Trophoblast cell (in vitro differentiated cells and primary cell): ENCODE measurements at regions not wholly inside any gene's neighbourhood (a gene's known extent, or its start where the extent isn't known, plus 50 kb on each side); places are given as distances from the start of the nearest gene placed in this dataset.

Experiments
- DNase-seq, 2 donors: peaks; one replicate each; pipeline ENCODE4 v3.0.0-alpha.2; 2016
- H2AFZ ChIP-seq: 2 replicates; pipeline ENCODE4 v1.6.1; 2013; ENCODE audit warnings: low read length, moderate library complexity, mild to moderate bottlenecking; ENCODE audit not compliant: insufficient read depth, poor library complexity
- H2AK5ac ChIP-seq: 2 replicates; pipeline ENCODE4 v1.6.1; 2013; ENCODE audit warnings: mild to moderate bottlenecking, low read length
- H2BK120ac ChIP-seq: 2 replicates; pipeline ENCODE4 v1.6.1; 2013; ENCODE audit warnings: low read length, mild to moderate bottlenecking, moderate library complexity; ENCODE audit not compliant: insufficient read depth, poor library complexity
- H2BK12ac ChIP-seq: 2 replicates; pipeline ENCODE4 v1.6.1; 2013; ENCODE audit warnings: mild to moderate bottlenecking, low read length, moderate library complexity
- H2BK5ac ChIP-seq: 2 replicates; pipeline ENCODE4 v1.6.1; 2013; ENCODE audit warnings: low read length, low read depth, moderate library complexity, mild to moderate bottlenecking; ENCODE audit not compliant: poor library complexity
- H3K14ac ChIP-seq: 2 replicates; pipeline ENCODE4 v1.6.1; 2013; ENCODE audit warnings: mild to moderate bottlenecking, low read length
- H3K18ac ChIP-seq: 2 replicates; pipeline ENCODE4 v1.6.1; 2013; ENCODE audit warnings: mild to moderate bottlenecking, low read length
- H3K23ac ChIP-seq: 2 replicates; pipeline ENCODE4 v1.6.1; 2013; ENCODE audit warnings: low read length
- H3K27ac ChIP-seq: 2 replicates; pipeline ENCODE4 v1.5.1; 2013; ENCODE audit warnings: low read depth, mild to moderate bottlenecking, inconsistent platforms, low read length, moderate library complexity
- H3K27me3 ChIP-seq: 2 replicates; pipeline ENCODE4 v1.6.1; 2013; ENCODE audit warnings: inconsistent platforms, mild to moderate bottlenecking, low read length, moderate library complexity; ENCODE audit not compliant: insufficient read depth
- H3K36me3 ChIP-seq, 2 experiments: 1 replicate in 1 of 2; 2 replicates in 1 of 2; pipeline ENCODE4 v1.6.1; 2013; ENCODE audit warnings: low read length in 2 of 2, mild to moderate bottlenecking in 2 of 2, moderate library complexity in 1 of 2; ENCODE audit not compliant: insufficient read depth in 2 of 2, control insufficient read depth in 1 of 2
- H3K4ac ChIP-seq: 2 replicates; pipeline ENCODE4 v1.6.1; 2013; ENCODE audit warnings: low read depth, mild to moderate bottlenecking, low read length, moderate library complexity
- H3K4me1 ChIP-seq, 2 experiments: 1 replicate in 1 of 2; 2 replicates in 1 of 2; pipeline ENCODE4 v1.6.1; 2013; ENCODE audit warnings: low read length in 2 of 2, mild to moderate bottlenecking in 2 of 2, moderate library complexity in 1 of 2; ENCODE audit not compliant: insufficient read depth in 2 of 2, control insufficient read depth in 1 of 2
- H3K4me2 ChIP-seq: 2 replicates; pipeline ENCODE4 v1.6.1; 2013; ENCODE audit warnings: inconsistent platforms, mild to moderate bottlenecking, low read length, moderate library complexity
- H3K4me3 ChIP-seq: 2 replicates; pipeline ENCODE4 v1.5.1; 2013; ENCODE audit warnings: mild to moderate bottlenecking, low read depth, low read length, inconsistent platforms
- H3K79me1 ChIP-seq: one replicate; pipeline ENCODE4 v1.6.1; 2013; ENCODE audit warnings: low read length
- H3K79me2 ChIP-seq: 2 replicates; pipeline ENCODE4 v1.6.1; 2013; ENCODE audit warnings: low read length, mild to moderate bottlenecking; ENCODE audit not compliant: control insufficient read depth, insufficient read depth, poor library complexity
- H3K9ac ChIP-seq: 2 replicates; pipeline ENCODE4 v1.6.1; 2013; ENCODE audit warnings: mild to moderate bottlenecking, low read length
- H3K9me3 ChIP-seq: 2 replicates; pipeline ENCODE4 v1.6.1; 2013; ENCODE audit warnings: low read depth, mild to moderate bottlenecking, control low read depth, inconsistent platforms, low read length; ENCODE audit not compliant: insufficient read depth
- H4K12ac ChIP-seq: 2 replicates; pipeline ENCODE4 v1.6.1; 2013; ENCODE audit warnings: low read depth, mild to moderate bottlenecking, low read length, moderate library complexity
- H4K8ac ChIP-seq: 2 replicates; pipeline ENCODE4 v1.6.1; 2013; ENCODE audit warnings: low read depth, mild to moderate bottlenecking, low read length, moderate library complexity
- H4K91ac ChIP-seq: one replicate; pipeline ENCODE4 v1.6.1; 2013; ENCODE audit warnings: low read depth, mild to moderate bottlenecking, low read length, moderate library complexity
- WGBS: extraction: QIAGEN DNeasy Blood & Tissue Kit; methylation state at CpG from one replicate; pipeline ENCODE4 v1.1.7; 2013; ENCODE audit warnings: missing lambda C conversion rate; ENCODE audit not compliant: insufficient read length, insufficient coverage; ENCODE audit errors: extremely low coverage; 5-methylcytosine and 5-hydroxymethylcytosine counted together

- Histone ChIP-seq H3K79me1 (no peaks in the 10 kb centered on the region), H3K36me3 (no peaks in the 10 kb centered on the region), H3K4me3 (no peak overlapping the region), H3K4me1 (no peaks in the 10 kb centered on the region), H3K18ac (no peak overlapping the region), H2BK5ac (no peak overlapping the region), H2BK120ac (no peak overlapping the region), H4K8ac (no peak overlapping the region), H3K9ac (no peak overlapping the region), H2BK12ac (no peak overlapping the region), H2AFZ (no peak overlapping the region), H3K27me3 (no peaks in the 10 kb centered on the region), H3K79me2 (no peaks in the 10 kb centered on the region), H3K14ac (no peak overlapping the region), H4K91ac (no peak overlapping the region), H3K9me3 (no peaks in the 10 kb centered on the region), H3K4me2 (no peak overlapping the region), H2AK5ac (no peak overlapping the region), H4K12ac (no peak overlapping the region), H3K4ac (no peak overlapping the region), H3K27ac (no peak overlapping the region), H3K23ac (no peak overlapping the region)
- DNase-seq, result no peak
Observed at GRCh38 chr1:238450976-238451375, 560.3 kb upstream of the ZP4 start.

GRCh38 chr1:238443687-238444086 lies 553.0 kb upstream of the ZP4 start:
- H3K27ac ChIP-seq, result no peak overlapping the region
- no peak overlapping the region for H4K91ac ChIP-seq
- no peak overlapping the region for H3K4me2 ChIP-seq
- H3K36me3 ChIP-seq, result no peaks in the 10 kb centered on the region
- H3K14ac ChIP-seq, result no peak overlapping the region
- no peak overlapping the region for H4K8ac ChIP-seq
- H3K9ac ChIP-seq, result no peak overlapping the region
- H3K27me3 ChIP-seq, result no peaks in the 10 kb centered on the region
- no peaks in the 10 kb centered on the region for H3K79me2 ChIP-seq
- no peaks in the 10 kb centered on the region for H3K9me3 ChIP-seq
- no peak overlapping the region for H3K4me3 ChIP-seq
- no peaks in the 10 kb centered on the region for H3K4me1 ChIP-seq
- H3K79me1 ChIP-seq, result no peaks in the 10 kb centered on the region
- H4K12ac ChIP-seq, result no peak overlapping the region
- no peak overlapping the region for H3K4ac ChIP-seq
- no peak overlapping the region for H2BK5ac ChIP-seq
- DNase-seq, result no peak
- H2AFZ ChIP-seq, result no peak overlapping the region
- H3K23ac ChIP-seq, result no peak overlapping the region
- no peak overlapping the region for H2AK5ac ChIP-seq
- no CpG with 5 or more reads among the region's 6 CpGs for WGBS
- H2BK120ac ChIP-seq, result no peak overlapping the region
- no peak overlapping the region for H3K18ac ChIP-seq
- no peak overlapping the region for H2BK12ac ChIP-seq

- Histone ChIP-seq H3K4me1 (no peaks in the 10 kb centered on the region), H2BK120ac (no peak overlapping the region), H3K4me3 (no peak overlapping the region), H3K4me2 (no peak overlapping the region), H3K79me2 (no peaks in the 10 kb centered on the region), H3K18ac (no peak overlapping the region), H3K27ac (no peak overlapping the region), H4K12ac (no peak overlapping the region), H3K27me3 (no peaks in the 10 kb centered on the region), H2AK5ac (no peak overlapping the region), H4K91ac (no peak overlapping the region), H3K79me1 (no peaks in the 10 kb centered on the region), H4K8ac (no peak overlapping the region), H3K36me3 (no peaks in the 10 kb centered on the region), H3K14ac (no peak overlapping the region), H3K9ac (no peak overlapping the region), H3K23ac (no peak overlapping the region), H3K9me3 (no peaks in the 10 kb centered on the region), H2BK5ac (no peak overlapping the region), H2BK12ac (no peak overlapping the region), H3K4ac (no peak overlapping the region), H2AFZ (no peak overlapping the region)
- no peak for DNase-seq
Observed at GRCh38 chr1:238439511-238439910, 548.8 kb upstream of the ZP4 start.

GRCh38 chr1:238438311-238439270 lies 547.9 kb upstream of the ZP4 start:
- Histone ChIP-seq H3K79me1 (no peaks in the 10 kb centered on the region), H2AK5ac (no peak overlapping the region), H3K4me3 (no peak overlapping the region), H3K4me1 (no peaks in the 10 kb centered on the region), H3K9me3 (no peaks in the 10 kb centered on the region), H4K91ac (no peak overlapping the region), H3K4ac (no peak overlapping the region), H2BK12ac (no peak overlapping the region), H3K27me3 (no peaks in the 10 kb centered on the region), H2BK5ac (no peak overlapping the region), H3K36me3 (no peaks in the 10 kb centered on the region), H2AFZ (no peak overlapping the region), H4K8ac (no peak overlapping the region), H3K14ac (no peak overlapping the region), H3K18ac (no peak overlapping the region), H3K4me2 (no peak overlapping the region), H4K12ac (no peak overlapping the region), H2BK120ac (no peak overlapping the region), H3K23ac (no peak overlapping the region), H3K79me2 (no peaks in the 10 kb centered on the region), H3K27ac (no peak overlapping the region), H3K9ac (no peak overlapping the region)
- no CpG with 5 or more reads among the region's 5 CpGs for WGBS
- no peak for DNase-seq
